Neural cell (in vitro differentiated cells): ENCODE measurements at regions not wholly inside any gene's neighbourhood (a gene's known extent, or its start where the extent isn't known, plus 50 kb on each side); places are given as distances from the start of the nearest gene placed in this dataset.

ENCODE experiments used
- H2AFZ ChIP-seq: fragments of 200-600, 300-800 bp; sonication (generic), shearing (Covaris generic); 2 replicates; pipeline ENCODE4 v1.6.0; 2014; ENCODE audit warnings: low read depth, mild to moderate bottlenecking, antibody characterized with exemption, low read length, moderate library complexity
- H3F3A ChIP-seq: fragments of 200-600 bp; shearing (Covaris generic); 2 replicates; pipeline ENCODE4 v1.6.1; 2016; ENCODE audit warnings: mild to moderate bottlenecking, moderate library complexity, mixed read lengths, antibody characterized with exemption, low read length; ENCODE audit not compliant: insufficient read depth, poor library complexity, severe bottlenecking
- H3K27ac ChIP-seq: fragments of 200-600, 300-800 bp; sonication (generic), shearing (Covaris generic); 2 replicates; pipeline ENCODE4 v1.5.1; 2014; ENCODE audit warnings: mild to moderate bottlenecking, low read length, moderate library complexity
- H3K27me3 ChIP-seq: fragments of 300-800, 200-600 bp; sonication (generic), shearing (Covaris generic); 2 replicates; pipeline ENCODE4 v1.6.0; 2014; ENCODE audit warnings: mild to moderate bottlenecking, low read depth, low read length, moderate library complexity; ENCODE audit not compliant: insufficient read depth
- H3K36me3 ChIP-seq: fragments of 300-800, 200-600 bp; sonication (generic), shearing (Covaris generic); 2 replicates; pipeline ENCODE4 v1.5.1; 2014; ENCODE audit warnings: mild to moderate bottlenecking, antibody characterized with exemption, low read length, moderate library complexity; ENCODE audit not compliant: insufficient read depth
- H3K4me2 ChIP-seq: fragments of 300-800, 200-600 bp; sonication (generic), shearing (Covaris generic); 2 replicates; pipeline ENCODE4 v1.6.0; 2014; ENCODE audit warnings: mild to moderate bottlenecking, low read length
- H3K4me3 ChIP-seq: fragments of 300-800, 200-600 bp; sonication (generic), shearing (Covaris generic); 2 replicates; pipeline ENCODE4 v1.5.1; 2014; ENCODE audit warnings: mild to moderate bottlenecking, low read length, moderate library complexity
- H3K79me2 ChIP-seq: fragments of 200-600 bp; shearing (Covaris generic); replicated peaks from 2 replicates; pipeline ENCODE4 v1.6.0; 2014; ENCODE audit warnings: mild to moderate bottlenecking, low read length, moderate library complexity; ENCODE audit not compliant: insufficient read depth
- H3K9ac ChIP-seq: fragments of 300-800, 200-600 bp; sonication (generic), shearing (Covaris generic); 2 replicates; pipeline ENCODE4 v1.6.1; 2016; ENCODE audit warnings: mild to moderate bottlenecking, low read length, mixed read lengths
- H3K9me2 ChIP-seq: fragments of 200-600 bp; shearing (Covaris generic); 2 replicates; pipeline ENCODE4 v1.6.1; 2016; ENCODE audit warnings: mild to moderate bottlenecking, low read length, mixed read lengths; ENCODE audit not compliant: insufficient read depth
- H3K9me3 ChIP-seq: fragments of 200-600, 300-800 bp; sonication (generic), shearing (Covaris generic); 2 replicates; pipeline ENCODE4 v1.6.1; 2016; ENCODE audit warnings: mild to moderate bottlenecking, mixed run types, low read length, moderate library complexity, mixed read lengths
- H4K20me1 ChIP-seq: fragments of 200-600 bp; shearing (Covaris generic); 2 replicates; pipeline ENCODE4 v1.6.1; 2016; ENCODE audit warnings: mild to moderate bottlenecking, mixed run types; ENCODE audit not compliant: insufficient read depth
- EP300 ChIP-seq: fragments of 450-650 bp; conservative IDR thresholded peaks from 2 replicates; pipeline ENCODE4 v1.6.1; 2014; ENCODE audit warnings: antibody characterized with exemption, mild to moderate bottlenecking, moderate library complexity; ENCODE audit not compliant: poor library complexity, severe bottlenecking
- EZH2 ChIP-seq: fragments of 200-600, 300-800 bp; shearing (Covaris generic), sonication (generic); IDR thresholded peaks from 2 replicates; pipeline ENCODE4 v1.6.1; 2014; ENCODE audit warnings: antibody characterized with exemption, low read length, borderline replicate concordance, mild to moderate bottlenecking; ENCODE audit not compliant: insufficient read depth, poor library complexity, severe bottlenecking
- MXI1 ChIP-seq: fragments of 450-650 bp; conservative IDR thresholded peaks from 2 replicates; pipeline ENCODE4 v1.6.1; 2014; ENCODE audit warnings: antibody characterized with exemption, mild to moderate bottlenecking; ENCODE audit not compliant: poor library complexity, severe bottlenecking
- POLR2AphosphoS5 ChIP-seq: IDR thresholded peaks from 2 replicates; pipeline ENCODE4 v1.6.1; 2012
- RAD21 ChIP-seq: fragments of 450-650 bp; conservative IDR thresholded peaks from 2 replicates; pipeline ENCODE4 v1.6.1; 2014; ENCODE audit warnings: antibody characterized with exemption, mild to moderate bottlenecking, moderate library complexity
- SMC3 ChIP-seq: fragments of 450-650 bp; conservative IDR thresholded peaks from 2 replicates; pipeline ENCODE4 v1.6.1; 2014; ENCODE audit warnings: antibody characterized with exemption, mild to moderate bottlenecking, moderate library complexity; ENCODE audit not compliant: poor library complexity
- TAF1 ChIP-seq: IDR thresholded peaks from 2 replicates; pipeline ENCODE4 v1.6.1; 2012; ENCODE audit warnings: low read depth
- TF ChIP-seq, protein P1 (sequence below): fragments of 450-650 bp; IDR thresholded peaks from 2 replicates; pipeline ENCODE4 v1.5.1; 2014; ENCODE audit warnings: antibody characterized with exemption, mild to moderate bottlenecking, moderate library complexity; ENCODE audit not compliant: poor library complexity, severe bottlenecking
- TF ChIP-seq, protein P2 (sequence below): IDR thresholded peaks from 2 replicates; pipeline ENCODE4 v1.6.1; 2012; ENCODE audit warnings: borderline replicate concordance

DNA sequence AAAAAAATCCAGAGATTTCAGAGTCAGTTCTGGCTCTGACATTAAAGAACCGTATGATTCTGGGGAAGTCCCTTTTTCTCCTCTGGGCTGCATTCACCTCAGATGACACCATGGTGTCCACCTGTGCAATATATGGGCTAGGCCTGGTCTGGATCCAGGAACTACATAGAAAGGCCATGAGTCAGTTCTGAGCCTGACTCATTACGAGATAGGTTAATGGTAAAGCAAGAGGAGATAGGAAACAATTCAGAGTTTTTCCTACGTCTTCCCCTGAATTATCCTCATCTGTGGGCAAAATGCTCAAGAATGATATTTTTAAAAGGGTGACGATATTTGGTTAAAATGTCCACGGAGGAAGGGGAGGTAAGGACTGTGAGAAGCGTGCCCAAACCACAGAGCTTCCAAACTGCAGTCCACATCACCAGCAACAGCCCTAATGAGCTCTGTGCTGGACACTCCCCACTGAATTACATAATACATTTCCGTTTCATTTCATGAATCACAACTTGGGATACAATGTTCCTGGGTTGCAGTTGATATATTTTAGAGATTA is 180.1 kb upstream of the OSR1 start:
- no peak overlapping the region for H2AFZ ChIP-seq
- H3K79me2 ChIP-seq = no peaks in the 10 kb centered on the region
- no peak overlapping the region for H3K4me3 ChIP-seq
- no peak overlapping the region for H3K4me2 ChIP-seq
- H3K36me3 ChIP-seq = no peaks in the 10 kb centered on the region
- H3K9me3 ChIP-seq = no peaks in the 10 kb centered on the region
- no peaks in the 10 kb centered on the region for H3F3A ChIP-seq
- H3K9ac ChIP-seq = no peak overlapping the region
- H3K9me2 ChIP-seq = no peaks in the 10 kb centered on the region
- H4K20me1 ChIP-seq = no peaks in the 10 kb centered on the region
- no peak overlapping the region for H3K27ac ChIP-seq
- TF ChIP-seq TAF1 (no peak), SMC3 (no peak)
- TF ChIP-seq, protein P1, sequence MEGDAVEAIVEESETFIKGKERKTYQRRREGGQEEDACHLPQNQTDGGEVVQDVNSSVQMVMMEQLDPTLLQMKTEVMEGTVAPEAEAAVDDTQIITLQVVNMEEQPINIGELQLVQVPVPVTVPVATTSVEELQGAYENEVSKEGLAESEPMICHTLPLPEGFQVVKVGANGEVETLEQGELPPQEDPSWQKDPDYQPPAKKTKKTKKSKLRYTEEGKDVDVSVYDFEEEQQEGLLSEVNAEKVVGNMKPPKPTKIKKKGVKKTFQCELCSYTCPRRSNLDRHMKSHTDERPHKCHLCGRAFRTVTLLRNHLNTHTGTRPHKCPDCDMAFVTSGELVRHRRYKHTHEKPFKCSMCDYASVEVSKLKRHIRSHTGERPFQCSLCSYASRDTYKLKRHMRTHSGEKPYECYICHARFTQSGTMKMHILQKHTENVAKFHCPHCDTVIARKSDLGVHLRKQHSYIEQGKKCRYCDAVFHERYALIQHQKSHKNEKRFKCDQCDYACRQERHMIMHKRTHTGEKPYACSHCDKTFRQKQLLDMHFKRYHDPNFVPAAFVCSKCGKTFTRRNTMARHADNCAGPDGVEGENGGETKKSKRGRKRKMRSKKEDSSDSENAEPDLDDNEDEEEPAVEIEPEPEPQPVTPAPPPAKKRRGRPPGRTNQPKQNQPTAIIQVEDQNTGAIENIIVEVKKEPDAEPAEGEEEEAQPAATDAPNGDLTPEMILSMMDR = no peak
- H3K27me3 ChIP-seq = no peaks in the 10 kb centered on the region

DNA sequence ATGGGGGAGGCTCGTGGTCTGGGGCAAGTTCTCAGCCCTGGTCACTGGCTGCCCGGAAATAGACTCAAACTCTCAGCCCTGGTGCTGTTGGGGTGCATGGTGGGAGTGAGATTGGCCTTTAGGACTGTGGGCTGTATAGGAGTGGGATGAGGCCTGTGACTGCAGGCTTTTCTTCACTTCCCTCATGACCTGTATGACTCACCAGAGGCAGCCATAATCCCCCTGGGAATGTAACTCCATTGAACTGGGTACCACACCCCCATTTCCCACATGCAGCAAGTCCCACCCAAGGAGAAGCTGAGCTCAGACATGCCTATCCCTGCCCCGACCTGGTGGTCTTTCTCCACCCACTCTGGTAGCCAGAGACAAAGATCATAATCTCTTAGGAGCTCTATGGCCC is 177.7 kb upstream of the OSR1 start:
- Histone ChIP-seq H3K9ac (no peak overlapping the region), H3K36me3 (no peaks in the 10 kb centered on the region), H3F3A (no peaks in the 10 kb centered on the region), H3K9me3 (no peaks in the 10 kb centered on the region), H3K27me3 (no peaks in the 10 kb centered on the region), H4K20me1 (no peaks in the 10 kb centered on the region), H3K79me2 (no peaks in the 10 kb centered on the region), H3K4me2 (no peak overlapping the region), H3K9me2 (no peaks in the 10 kb centered on the region), H2AFZ (no peak overlapping the region), H3K27ac (no peak overlapping the region), H3K4me3 (no peak overlapping the region)
- TF ChIP-seq EZH2 (no peak), RAD21 (no peak), SMC3 (no peak), TAF1 (no peak), POLR2AphosphoS5 (no peak), MXI1 (no peak), EP300 (no peak)
- TF ChIP-seq, protein P1 = no peak
- TF ChIP-seq, protein P2, sequence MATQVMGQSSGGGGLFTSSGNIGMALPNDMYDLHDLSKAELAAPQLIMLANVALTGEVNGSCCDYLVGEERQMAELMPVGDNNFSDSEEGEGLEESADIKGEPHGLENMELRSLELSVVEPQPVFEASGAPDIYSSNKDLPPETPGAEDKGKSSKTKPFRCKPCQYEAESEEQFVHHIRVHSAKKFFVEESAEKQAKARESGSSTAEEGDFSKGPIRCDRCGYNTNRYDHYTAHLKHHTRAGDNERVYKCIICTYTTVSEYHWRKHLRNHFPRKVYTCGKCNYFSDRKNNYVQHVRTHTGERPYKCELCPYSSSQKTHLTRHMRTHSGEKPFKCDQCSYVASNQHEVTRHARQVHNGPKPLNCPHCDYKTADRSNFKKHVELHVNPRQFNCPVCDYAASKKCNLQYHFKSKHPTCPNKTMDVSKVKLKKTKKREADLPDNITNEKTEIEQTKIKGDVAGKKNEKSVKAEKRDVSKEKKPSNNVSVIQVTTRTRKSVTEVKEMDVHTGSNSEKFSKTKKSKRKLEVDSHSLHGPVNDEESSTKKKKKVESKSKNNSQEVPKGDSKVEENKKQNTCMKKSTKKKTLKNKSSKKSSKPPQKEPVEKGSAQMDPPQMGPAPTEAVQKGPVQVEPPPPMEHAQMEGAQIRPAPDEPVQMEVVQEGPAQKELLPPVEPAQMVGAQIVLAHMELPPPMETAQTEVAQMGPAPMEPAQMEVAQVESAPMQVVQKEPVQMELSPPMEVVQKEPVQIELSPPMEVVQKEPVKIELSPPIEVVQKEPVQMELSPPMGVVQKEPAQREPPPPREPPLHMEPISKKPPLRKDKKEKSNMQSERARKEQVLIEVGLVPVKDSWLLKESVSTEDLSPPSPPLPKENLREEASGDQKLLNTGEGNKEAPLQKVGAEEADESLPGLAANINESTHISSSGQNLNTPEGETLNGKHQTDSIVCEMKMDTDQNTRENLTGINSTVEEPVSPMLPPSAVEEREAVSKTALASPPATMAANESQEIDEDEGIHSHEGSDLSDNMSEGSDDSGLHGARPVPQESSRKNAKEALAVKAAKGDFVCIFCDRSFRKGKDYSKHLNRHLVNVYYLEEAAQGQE = no peak
